ENCODE measurements at regions not wholly inside any gene's neighbourhood (a gene's known extent, or its start where the extent isn't known, plus 50 kb on each side); places are given as distances from the start of the nearest gene placed in this dataset.

GRCh38 chr18:61756244-61756643 is 136.6 kb downstream of the RNF152 start:
- no peak for TF ChIP-seq CTCF (IDR thresholded peaks at IDR 0.05; ENCODE audit: unreplicated experiment)
- H3K27me3 Mint-ChIP-seq (ENCODE audit: low read depth), result no peaks in the 10 kb centered on the region
- no peak overlapping the region for H3K4me3 Mint-ChIP-seq
- no peak for DNase-seq (ENCODE audit: low spot score in 2 of 2, unreplicated experiment in 2 of 2)
- no peaks in the 10 kb centered on the region for H3K36me3 Mint-ChIP-seq
- no peak overlapping the region for H3K27ac Mint-ChIP-seq
- peaks cover 4% of the 10 kb centered on the region for H3K4me1 Mint-ChIP-seq
- peaks cover 4% of the 10 kb centered on the region for H3K9me3 Mint-ChIP-seq

- no peak for DNase-seq (ENCODE audit: low spot score in 2 of 2, unreplicated experiment in 2 of 2)
- no peak for TF ChIP-seq CTCF (IDR thresholded peaks at IDR 0.05; ENCODE audit: unreplicated experiment)
- H3K4me1 Mint-ChIP-seq, result peaks cover 4% of the 10 kb centered on the region
- no peaks in the 10 kb centered on the region for H3K27me3 Mint-ChIP-seq (ENCODE audit: low read depth)
- peaks cover 4% of the 10 kb centered on the region for H3K9me3 Mint-ChIP-seq
- H3K4me3 Mint-ChIP-seq, result no peak overlapping the region
- H3K27ac Mint-ChIP-seq, result no peak overlapping the region
- H3K36me3 Mint-ChIP-seq, result no peaks in the 10 kb centered on the region
Observed at GRCh38 chr18:61755555-61755954, 137.3 kb downstream of the RNF152 start.

- Mint-ChIP-seq H3K36me3 (no peaks in the 10 kb centered on the region), H3K4me1 (peaks cover 4% of the 10 kb centered on the region), H3K27me3 (ENCODE audit: low read depth) (no peaks in the 10 kb centered on the region), H3K27ac (no peak overlapping the region), H3K9me3 (no peaks in the 10 kb centered on the region), H3K4me3 (no peak overlapping the region)
- no peak for TF ChIP-seq CTCF (IDR thresholded peaks at IDR 0.05; ENCODE audit: unreplicated experiment)
- no peak for DNase-seq (ENCODE audit: low spot score in 2 of 2, unreplicated experiment in 2 of 2)
Observed at GRCh38 chr18:61754039-61754583, 138.7 kb downstream of the RNF152 start.

- no peak overlapping the region for H3K4me3 Mint-ChIP-seq
- no peak for DNase-seq (ENCODE audit: low spot score in 2 of 2, unreplicated experiment in 2 of 2)
- no peak for TF ChIP-seq CTCF (IDR thresholded peaks at IDR 0.05; ENCODE audit: unreplicated experiment)
Observed at GRCh38 chr18:61753373-61753772, 139.4 kb downstream of the RNF152 start.

GRCh38 chr18:61752973-61753372 is 139.8 kb downstream of the RNF152 start:
- Mint-ChIP-seq H3K27me3 (ENCODE audit: low read depth) (no peaks in the 10 kb centered on the region), H3K4me3 (no peak overlapping the region), H3K4me1 (peaks cover 6% of the 10 kb centered on the region), H3K36me3 (no peaks in the 10 kb centered on the region), H3K9me3 (no peaks in the 10 kb centered on the region), H3K27ac (no peak overlapping the region)
- no peak for DNase-seq (ENCODE audit: low spot score in 2 of 2, unreplicated experiment in 2 of 2)
- TF ChIP-seq CTCF (IDR thresholded peaks at IDR 0.05; ENCODE audit: unreplicated experiment), result no peak

More at GRCh38 chr18:61753373-61753772, 139.4 kb downstream of the RNF152 start:
- Mint-ChIP-seq H3K27me3 (ENCODE audit: low read depth) (no peaks in the 10 kb centered on the region), H3K27ac (no peak overlapping the region), H3K36me3 (no peaks in the 10 kb centered on the region), H3K9me3 (no peaks in the 10 kb centered on the region), H3K4me1 (peaks cover 4% of the 10 kb centered on the region)
